ENCODE measurements at regions not wholly inside any gene's neighbourhood (a gene's known extent, or its start where the extent isn't known, plus 50 kb on each side); places are given as distances from the start of the nearest gene placed in this dataset.

GRCh38 chr5:109992264-109992915, 302.7 kb downstream of the MAN2A1 start:
- TF ChIP-seq CTCF (IDR thresholded peaks at IDR 0.05; ENCODE audit: extremely low read depth in 1 of 2, insufficient read depth in 1 of 2, low read depth in 1 of 2, low read length in 2 of 2): no peak
- TF ChIP-seq JUN (IDR thresholded peaks at IDR 0.05; ENCODE audit: borderline replicate concordance, insufficient read depth, insufficient read length, low read depth): no peak
- no peak for TF ChIP-seq POLR2AphosphoS5 (IDR thresholded peaks at IDR 0.05; ENCODE audit: insufficient read depth, low read depth, low read length)
- no peak for TF ChIP-seq POLR2A (IDR thresholded peaks at IDR 0.05; ENCODE audit: low read depth, low read length)
- no peak for TF ChIP-seq EZH2 (IDR thresholded peaks at IDR 0.05; ENCODE audit: borderline replicate concordance, low read depth, low read length, severe bottlenecking)
- TF ChIP-seq MYC (IDR thresholded peaks at IDR 0.05; ENCODE audit: low read depth, low read length): no peak
- TF ChIP-seq FOS (IDR thresholded peaks at IDR 0.05; ENCODE audit: borderline replicate concordance, insufficient read depth, low read length): no peak

Measured in endothelial cell of umbilical vein (primary cell).